ENCODE measurements at regions not wholly inside any gene's neighbourhood (a gene's known extent, or its start where the extent isn't known, plus 50 kb on each side); places are given as distances from the start of the nearest gene placed in this dataset.

DNA sequence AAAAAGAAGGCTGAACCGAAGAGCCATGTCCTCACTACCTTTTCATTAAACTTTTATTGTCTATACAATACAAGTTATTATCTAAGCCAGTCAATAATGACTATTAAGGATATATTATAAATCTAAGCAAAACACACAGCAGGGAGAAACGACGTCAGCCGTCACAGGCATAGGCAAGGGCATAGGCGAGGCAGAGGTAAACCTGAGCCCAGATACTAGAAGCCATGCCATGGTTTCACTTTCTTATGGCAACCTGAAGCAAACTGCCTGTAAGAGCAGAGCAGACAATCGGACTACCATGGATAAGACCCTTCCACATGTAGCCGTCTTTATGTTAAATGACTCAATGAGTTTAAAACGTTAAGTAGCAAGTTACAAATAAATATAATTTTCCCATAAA is 238.5 kb upstream of the ZNF521 start:
- FAIRE-seq: no peak

DNA sequence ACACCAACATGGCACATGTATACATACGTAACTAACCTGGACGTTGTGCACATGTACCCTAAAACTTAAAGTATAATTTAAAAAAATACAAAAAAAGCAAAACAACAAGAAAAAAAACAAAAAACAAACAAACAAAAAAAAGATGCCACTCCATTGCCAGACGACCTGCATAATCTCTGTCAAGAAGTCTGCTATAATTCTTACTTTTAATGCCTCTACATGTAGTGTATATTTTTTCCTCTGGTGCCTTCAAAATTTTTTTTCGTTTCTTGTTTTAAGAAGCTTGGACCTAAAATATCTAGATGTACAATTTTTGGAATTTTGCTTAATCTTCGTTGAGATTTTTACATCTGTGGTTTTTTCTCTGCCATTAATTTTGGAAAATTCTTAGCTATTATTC is 235.6 kb upstream of the ZNF521 start:
- no peaks in the 10 kb centered on the region for H3K36me3 ChIP-seq (ENCODE audit: control insufficient read depth, insufficient read depth, low read length)
- no peak overlapping the region for H3K4me3 ChIP-seq (ENCODE audit: low read depth, low read length)
- FAIRE-seq (no peak), DNase-seq (ENCODE audit: low read depth) (no peak)
- H3K27me3 ChIP-seq (ENCODE audit: control insufficient read depth, insufficient read depth, low read length): no peaks in the 10 kb centered on the region
- TF ChIP-seq, protein P1, sequence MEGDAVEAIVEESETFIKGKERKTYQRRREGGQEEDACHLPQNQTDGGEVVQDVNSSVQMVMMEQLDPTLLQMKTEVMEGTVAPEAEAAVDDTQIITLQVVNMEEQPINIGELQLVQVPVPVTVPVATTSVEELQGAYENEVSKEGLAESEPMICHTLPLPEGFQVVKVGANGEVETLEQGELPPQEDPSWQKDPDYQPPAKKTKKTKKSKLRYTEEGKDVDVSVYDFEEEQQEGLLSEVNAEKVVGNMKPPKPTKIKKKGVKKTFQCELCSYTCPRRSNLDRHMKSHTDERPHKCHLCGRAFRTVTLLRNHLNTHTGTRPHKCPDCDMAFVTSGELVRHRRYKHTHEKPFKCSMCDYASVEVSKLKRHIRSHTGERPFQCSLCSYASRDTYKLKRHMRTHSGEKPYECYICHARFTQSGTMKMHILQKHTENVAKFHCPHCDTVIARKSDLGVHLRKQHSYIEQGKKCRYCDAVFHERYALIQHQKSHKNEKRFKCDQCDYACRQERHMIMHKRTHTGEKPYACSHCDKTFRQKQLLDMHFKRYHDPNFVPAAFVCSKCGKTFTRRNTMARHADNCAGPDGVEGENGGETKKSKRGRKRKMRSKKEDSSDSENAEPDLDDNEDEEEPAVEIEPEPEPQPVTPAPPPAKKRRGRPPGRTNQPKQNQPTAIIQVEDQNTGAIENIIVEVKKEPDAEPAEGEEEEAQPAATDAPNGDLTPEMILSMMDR (IDR thresholded peaks at IDR 0.05; ENCODE audit: insufficient read depth, low read length, severe bottlenecking): no peak

More for the DNA sequence above, 238.5 kb upstream of the ZNF521 start:
- H3K27me3 ChIP-seq (ENCODE audit: control insufficient read depth, insufficient read depth, low read length): no peaks in the 10 kb centered on the region
- no peak for DNase-seq (ENCODE audit: low read depth)
- no peak overlapping the region for H3K4me3 ChIP-seq (ENCODE audit: low read depth, low read length)
- no peaks in the 10 kb centered on the region for H3K36me3 ChIP-seq (ENCODE audit: control insufficient read depth, insufficient read depth, low read length)
- TF ChIP-seq, protein P1 (IDR thresholded peaks at IDR 0.05; ENCODE audit: insufficient read depth, low read length, severe bottlenecking): no peak

DNA sequence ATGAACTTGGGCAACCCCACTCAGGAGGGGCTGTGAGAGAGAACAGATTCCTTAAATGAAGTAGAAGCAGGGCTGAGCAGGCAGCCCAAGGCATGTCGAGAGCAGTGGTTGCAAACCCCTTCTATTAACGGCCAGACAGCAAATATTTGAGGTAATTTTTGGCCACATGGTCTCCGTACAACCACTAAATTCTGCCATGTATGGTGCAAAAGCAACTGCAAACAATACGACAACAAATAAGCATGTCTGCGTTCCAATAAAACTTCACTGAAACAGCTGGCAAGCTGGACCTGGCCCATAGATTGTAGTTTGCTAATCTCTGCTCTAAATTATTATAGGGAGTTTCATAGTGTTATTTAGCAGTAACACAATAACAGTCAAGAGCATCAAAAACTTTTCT is 217.0 kb upstream of the ZNF521 start:
- TF ChIP-seq, protein P1 (IDR thresholded peaks at IDR 0.05; ENCODE audit: insufficient read depth, low read length, severe bottlenecking): no peak
- DNase-seq (ENCODE audit: low read depth) (no peak), FAIRE-seq (no peak)
- no peaks in the 10 kb centered on the region for H3K27me3 ChIP-seq (ENCODE audit: control insufficient read depth, insufficient read depth, low read length)
- H3K36me3 ChIP-seq (ENCODE audit: control insufficient read depth, insufficient read depth, low read length): no peaks in the 10 kb centered on the region
- no peak overlapping the region for H3K4me3 ChIP-seq (ENCODE audit: low read depth, low read length)

DNA sequence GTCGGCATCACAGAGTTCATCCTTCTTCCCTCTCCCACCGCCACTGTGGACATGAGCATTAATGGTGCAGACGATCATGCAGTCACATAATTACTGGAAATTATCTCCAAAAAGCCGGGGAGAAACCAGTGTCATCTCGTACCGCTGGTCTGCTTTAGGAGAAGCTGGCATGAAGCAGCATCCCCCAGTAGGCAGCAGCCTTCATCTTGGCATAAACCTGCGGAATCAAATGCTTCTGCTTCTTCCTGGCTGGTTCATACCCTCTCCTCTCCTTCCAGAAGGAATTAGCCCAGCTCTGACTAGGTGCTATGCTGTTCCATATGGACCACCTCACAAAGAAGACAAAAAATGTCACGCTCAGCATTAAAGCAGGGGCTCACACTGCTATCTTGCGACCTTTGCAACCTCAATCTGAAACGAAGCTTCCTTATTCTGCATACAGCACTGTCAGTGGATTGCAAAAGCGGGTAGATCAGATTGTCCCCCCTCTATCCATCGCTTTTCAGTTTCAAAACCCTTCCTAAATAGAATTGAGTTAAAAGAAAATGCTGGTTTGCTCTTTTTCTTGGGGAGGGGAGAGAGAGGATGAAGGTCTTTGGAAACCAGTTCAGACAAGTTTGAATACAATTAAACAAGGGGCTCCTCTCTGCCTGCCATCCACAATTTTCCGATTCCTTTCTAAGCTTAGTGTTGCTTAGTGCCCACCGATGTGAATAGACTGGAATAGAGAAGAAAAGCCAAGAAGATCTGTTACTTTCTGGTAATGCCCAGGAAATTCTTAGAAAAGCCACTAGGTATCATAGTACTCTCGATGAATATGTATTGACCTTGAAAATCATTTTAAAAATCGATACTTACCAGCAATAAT is 212.1 kb upstream of the ZNF521 start:
- Histone ChIP-seq H3K27me3 (ENCODE audit: control insufficient read depth, insufficient read depth, low read length) (no peaks in the 10 kb centered on the region), H3K4me3 (ENCODE audit: low read depth, low read length) (no peak overlapping the region), H3K36me3 (ENCODE audit: control insufficient read depth, insufficient read depth, low read length) (no peaks in the 10 kb centered on the region)
- DNase-seq (ENCODE audit: low read depth): no peak
- FAIRE-seq: no peak
- TF ChIP-seq, protein P1 (IDR thresholded peaks at IDR 0.05; ENCODE audit: insufficient read depth, low read length, severe bottlenecking): no peak

DNA sequence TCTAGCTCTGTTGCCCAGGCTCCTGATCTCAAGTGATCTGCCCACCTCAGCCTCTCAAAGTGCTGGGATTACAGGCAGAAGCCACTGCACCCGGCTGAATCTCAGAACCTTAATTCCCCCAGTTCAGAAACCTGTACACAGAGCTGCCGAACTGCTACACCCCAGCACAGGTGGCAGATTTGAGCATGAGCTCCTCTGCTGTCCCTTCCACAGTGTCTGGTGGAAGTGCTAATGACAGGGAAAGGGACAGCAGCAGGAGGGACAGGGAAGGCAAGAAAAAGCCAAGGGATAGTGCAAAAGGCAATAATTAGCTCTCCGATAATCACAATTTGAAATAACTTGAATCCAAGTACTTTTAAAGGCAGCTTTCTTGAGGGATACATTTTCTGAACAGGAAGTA is 211.4 kb upstream of the ZNF521 start:
- H3K27me3 ChIP-seq (ENCODE audit: control insufficient read depth, insufficient read depth, low read length): no peaks in the 10 kb centered on the region
- FAIRE-seq: no peak
- no peak for DNase-seq (ENCODE audit: low read depth)

More for the DNA sequence above, 211.4 kb upstream of the ZNF521 start:
- Histone ChIP-seq H3K4me3 (ENCODE audit: low read depth, low read length) (no peak overlapping the region), H3K36me3 (ENCODE audit: control insufficient read depth, insufficient read depth, low read length) (no peaks in the 10 kb centered on the region)
- TF ChIP-seq, protein P1 (IDR thresholded peaks at IDR 0.05; ENCODE audit: insufficient read depth, low read length, severe bottlenecking): no peak

All from bronchial epithelial cell (primary cell).